DMS 273 treated with DMSO at 0.1 percent for 48 hours (cell line): ENCODE measurements at regions not wholly inside any gene's neighbourhood (a gene's known extent, or its start where the extent isn't known, plus 50 kb on each side); places are given as distances from the start of the nearest gene placed in this dataset.
"Not testable (repeated sequence)": the region's sequence is repeated elsewhere in the genome, so short reads cannot be mapped to it uniquely, and the experiment has no call there.

Experiments
- DNase-seq: peaks from one replicate; lab custom pipeline; 2025; lab: John Stamatoyannopoulos, UW

GRCh38 chr1:29629814-29630516, 393.6 kb downstream of the PTPRU start:
- no peak for DNase-seq

GRCh38 chr1:29629401-29629800, 393.1 kb downstream of the PTPRU start:
- DNase-seq: no peak

GRCh38 chr1:29628190-29628589, 391.9 kb downstream of the PTPRU start:
- no peak for DNase-seq

GRCh38 chr1:29626726-29627125, 390.4 kb downstream of the PTPRU start:
- no peak for DNase-seq

GRCh38 chr1:29626066-29626465, 389.7 kb downstream of the PTPRU start:
- no peak for DNase-seq

GRCh38 chr1:29625084-29625420, 388.7 kb downstream of the PTPRU start:
- no peak for DNase-seq

- no peak for DNase-seq
Measured at GRCh38 chr1:29624320-29625083, 388.2 kb downstream of the PTPRU start.

GRCh38 chr1:29623501-29623900, 387.2 kb downstream of the PTPRU start:
- DNase-seq: no peak

- no peak for DNase-seq
Measured at GRCh38 chr1:29621826-29622435, 385.6 kb downstream of the PTPRU start.

- no peak for DNase-seq
Measured at GRCh38 chr1:29620631-29621030, 384.3 kb downstream of the PTPRU start.

- no peak for DNase-seq
Measured at GRCh38 chr1:29607236-29607635, 370.9 kb downstream of the PTPRU start.

GRCh38 chr1:29604796-29605195, 368.5 kb downstream of the PTPRU start:
- DNase-seq: not testable (repeated sequence)

- no peak for DNase-seq
Measured at GRCh38 chr1:29603622-29604021, 367.3 kb downstream of the PTPRU start.

GRCh38 chr1:29602203-29602602, 365.9 kb downstream of the PTPRU start:
- DNase-seq: no peak

GRCh38 chr1:29601021-29601420, 364.7 kb downstream of the PTPRU start:
- no peak for DNase-seq

GRCh38 chr1:29599826-29600225, 363.5 kb downstream of the PTPRU start:
- DNase-seq: no peak

GRCh38 chr1:29599071-29599470, 362.7 kb downstream of the PTPRU start:
- DNase-seq: no peak

GRCh38 chr1:29597861-29598260, 361.5 kb downstream of the PTPRU start:
- no peak for DNase-seq

- DNase-seq: no peak
Measured at GRCh38 chr1:29593601-29594382, 357.5 kb downstream of the PTPRU start.

GRCh38 chr1:29592731-29593130, 356.4 kb downstream of the PTPRU start:
- DNase-seq: no peak

GRCh38 chr1:29592261-29592615, 355.9 kb downstream of the PTPRU start:
- DNase-seq: no peak

- DNase-seq: no peak
Measured at GRCh38 chr1:29591601-29592260, 355.4 kb downstream of the PTPRU start.
